ENCODE measurements at regions not wholly inside any gene's neighbourhood (a gene's known extent, or its start where the extent isn't known, plus 50 kb on each side); places are given as distances from the start of the nearest gene placed in this dataset.

DNA sequence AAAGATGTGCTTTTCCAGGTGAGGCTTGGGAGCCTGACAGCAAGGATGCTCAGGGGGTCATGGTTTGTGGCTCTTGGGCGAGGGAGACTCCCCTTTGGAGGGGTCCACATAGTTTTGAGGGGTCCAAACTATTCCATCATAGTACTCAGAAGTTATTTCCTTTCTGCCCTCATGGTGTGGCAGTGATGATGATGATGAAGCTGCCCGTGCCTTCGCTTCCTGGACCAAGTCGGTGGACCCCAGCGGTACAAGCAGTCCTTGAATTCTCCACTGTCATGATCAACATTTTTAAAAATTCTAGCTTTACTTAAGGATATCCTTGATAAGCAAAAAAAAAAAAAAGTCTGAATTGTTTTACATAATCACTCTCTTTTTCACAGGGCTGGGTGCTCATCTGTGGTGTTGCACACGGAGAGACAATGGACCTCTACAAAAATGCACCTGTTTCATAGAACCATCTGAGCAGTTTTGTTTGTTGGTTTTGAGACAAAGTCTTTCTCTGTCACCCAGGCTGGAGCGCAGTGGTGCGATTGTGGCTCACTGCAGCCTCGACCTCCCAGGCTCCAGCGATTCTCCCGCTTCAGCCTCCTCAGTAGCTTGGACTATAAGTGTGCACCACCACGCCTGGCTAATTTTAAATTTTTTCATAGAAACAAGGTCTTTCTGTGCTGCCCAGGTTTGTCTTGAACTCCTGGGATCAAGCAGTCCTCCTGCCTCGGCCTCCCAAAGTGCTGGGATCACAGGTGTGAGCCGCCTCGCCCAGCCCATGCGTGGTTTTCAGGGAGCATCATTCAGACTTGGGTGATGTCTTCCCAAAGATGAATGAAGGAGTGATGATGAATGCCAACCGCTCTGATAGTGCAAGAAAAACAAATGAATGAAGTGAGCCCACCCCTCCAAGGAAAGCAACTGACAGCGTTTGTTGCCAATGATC, 271.4 kb upstream of the HDAC4 start:
- no TSS peak for BruUV-seq (replicated peaks)

More for the DNA sequence above, 271.4 kb upstream of the HDAC4 start:
- Histone ChIP-seq H4K20me1 (replicated peaks; ENCODE audit: control insufficient read depth, extremely low read depth, insufficient read depth, low read length) (no peaks in the 10 kb centered on the region), H2AFZ (ENCODE audit: low read depth, low read length) (no peak overlapping the region), H3K27ac (ENCODE audit: insufficient read depth, low read depth, low read length) (no peak overlapping the region), H3K4me3 (replicated peaks in 1 of 3; ENCODE audit: insufficient read depth in 1 of 3, low read depth in 1 of 3, low read length in 3 of 3) (no peak overlapping the region), H3K27me3 (ENCODE audit: control insufficient read depth in 2 of 2, insufficient read depth in 2 of 2, low read length in 2 of 2) (no peaks in the 10 kb centered on the region), H3K36me3 (ENCODE audit: control insufficient read depth in 2 of 2, extremely low read depth in 1 of 2, insufficient read depth in 2 of 2, low read length in 2 of 2) (no peaks in the 10 kb centered on the region), H3K4me2 (ENCODE audit: insufficient read depth, low read length) (no peak overlapping the region), H3K9me3 (replicated peaks; ENCODE audit: control insufficient read depth, insufficient read depth, low read length) (no peaks in the 10 kb centered on the region), H3K79me2 (ENCODE audit: control insufficient read depth, insufficient read depth, low read length) (no peaks in the 10 kb centered on the region), H3K9me1 (replicated peaks; ENCODE audit: control insufficient read depth, extremely low read depth, insufficient read depth, low read length) (no peaks in the 10 kb centered on the region), H3K4me1 (ENCODE audit: control insufficient read depth, extremely low read depth, insufficient read depth, low read length) (no peaks in the 10 kb centered on the region), H3K9ac (replicated peaks; ENCODE audit: extremely low read depth, insufficient read depth, low read length) (no peak overlapping the region)
- DNase-seq (ENCODE audit: low read depth, low spot score) (no peak), FAIRE-seq (no peak)
- dilution Hi-C loops (cut with MboI; ENCODE audit: extremely low pct_ligation_motif_present, low sequenced_read_pairs) = no loop called here
- intact Hi-C loops (cut with micrococcal nuclease) = no loop called here
- CTCF ChIA-PET = no interaction called here
- TF ChIP-seq, protein P1, sequence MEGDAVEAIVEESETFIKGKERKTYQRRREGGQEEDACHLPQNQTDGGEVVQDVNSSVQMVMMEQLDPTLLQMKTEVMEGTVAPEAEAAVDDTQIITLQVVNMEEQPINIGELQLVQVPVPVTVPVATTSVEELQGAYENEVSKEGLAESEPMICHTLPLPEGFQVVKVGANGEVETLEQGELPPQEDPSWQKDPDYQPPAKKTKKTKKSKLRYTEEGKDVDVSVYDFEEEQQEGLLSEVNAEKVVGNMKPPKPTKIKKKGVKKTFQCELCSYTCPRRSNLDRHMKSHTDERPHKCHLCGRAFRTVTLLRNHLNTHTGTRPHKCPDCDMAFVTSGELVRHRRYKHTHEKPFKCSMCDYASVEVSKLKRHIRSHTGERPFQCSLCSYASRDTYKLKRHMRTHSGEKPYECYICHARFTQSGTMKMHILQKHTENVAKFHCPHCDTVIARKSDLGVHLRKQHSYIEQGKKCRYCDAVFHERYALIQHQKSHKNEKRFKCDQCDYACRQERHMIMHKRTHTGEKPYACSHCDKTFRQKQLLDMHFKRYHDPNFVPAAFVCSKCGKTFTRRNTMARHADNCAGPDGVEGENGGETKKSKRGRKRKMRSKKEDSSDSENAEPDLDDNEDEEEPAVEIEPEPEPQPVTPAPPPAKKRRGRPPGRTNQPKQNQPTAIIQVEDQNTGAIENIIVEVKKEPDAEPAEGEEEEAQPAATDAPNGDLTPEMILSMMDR (IDR thresholded peaks at IDR 0.05; ENCODE audit: extremely low read depth in 1 of 2, insufficient read depth in 1 of 2, low read depth in 1 of 2, low read length in 2 of 2) = no peak
- TF ChIP-seq EZH2 (IDR thresholded peaks at IDR 0.05; ENCODE audit: borderline replicate concordance, low read depth, low read length, severe bottlenecking) (no peak), MYC (IDR thresholded peaks at IDR 0.05; ENCODE audit: low read depth, low read length) (no peak), POLR2A (IDR thresholded peaks at IDR 0.05; ENCODE audit: low read depth, low read length) (no peak), GATA2 (IDR thresholded peaks at IDR 0.05; ENCODE audit: insufficient read depth, insufficient read length, low read depth, low read length) (no peak)
- POLR2A ChIA-PET = no interaction called here
